GM10266 (cell line): ENCODE measurements at regions not wholly inside any gene's neighbourhood (a gene's known extent, or its start where the extent isn't known, plus 50 kb on each side); places are given as distances from the start of the nearest gene placed in this dataset.

ENCODE experiments used
- DNase-seq: peaks from one replicate; pipeline ENCODE4 v3.0.0; 2012; ENCODE audit errors: extremely low spot score
- TF ChIP-seq, protein P1 (sequence below): IDR thresholded peaks from 2 replicates; pipeline ENCODE4 v1.5.1; 2012; ENCODE audit warnings: mild to moderate bottlenecking, low read depth; ENCODE audit not compliant: control insufficient read depth, insufficient read depth; ENCODE audit errors: missing control alignments

DNA sequence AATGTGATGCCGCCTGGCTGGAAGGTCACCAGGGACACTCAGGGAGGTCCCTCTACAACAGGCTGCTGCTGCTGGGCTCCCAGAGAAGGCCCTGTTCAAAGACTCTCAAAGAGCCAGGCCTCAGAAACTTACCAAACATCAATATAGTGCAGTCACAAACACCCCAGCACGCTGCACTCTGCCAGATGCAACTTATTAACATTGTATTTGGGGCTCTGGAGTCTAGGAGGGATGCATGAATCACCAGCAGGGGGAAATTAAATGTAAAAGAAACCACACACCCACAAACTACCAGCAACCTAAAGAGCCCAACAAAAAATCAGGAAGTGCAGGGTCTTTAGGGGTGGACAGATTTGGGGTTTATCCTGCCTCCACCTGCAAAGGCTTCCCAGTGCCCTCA lies 74.6 kb upstream of the SPATA12 start:
- TF ChIP-seq, protein P1, sequence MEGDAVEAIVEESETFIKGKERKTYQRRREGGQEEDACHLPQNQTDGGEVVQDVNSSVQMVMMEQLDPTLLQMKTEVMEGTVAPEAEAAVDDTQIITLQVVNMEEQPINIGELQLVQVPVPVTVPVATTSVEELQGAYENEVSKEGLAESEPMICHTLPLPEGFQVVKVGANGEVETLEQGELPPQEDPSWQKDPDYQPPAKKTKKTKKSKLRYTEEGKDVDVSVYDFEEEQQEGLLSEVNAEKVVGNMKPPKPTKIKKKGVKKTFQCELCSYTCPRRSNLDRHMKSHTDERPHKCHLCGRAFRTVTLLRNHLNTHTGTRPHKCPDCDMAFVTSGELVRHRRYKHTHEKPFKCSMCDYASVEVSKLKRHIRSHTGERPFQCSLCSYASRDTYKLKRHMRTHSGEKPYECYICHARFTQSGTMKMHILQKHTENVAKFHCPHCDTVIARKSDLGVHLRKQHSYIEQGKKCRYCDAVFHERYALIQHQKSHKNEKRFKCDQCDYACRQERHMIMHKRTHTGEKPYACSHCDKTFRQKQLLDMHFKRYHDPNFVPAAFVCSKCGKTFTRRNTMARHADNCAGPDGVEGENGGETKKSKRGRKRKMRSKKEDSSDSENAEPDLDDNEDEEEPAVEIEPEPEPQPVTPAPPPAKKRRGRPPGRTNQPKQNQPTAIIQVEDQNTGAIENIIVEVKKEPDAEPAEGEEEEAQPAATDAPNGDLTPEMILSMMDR = no peak
- no peak for DNase-seq

DNA sequence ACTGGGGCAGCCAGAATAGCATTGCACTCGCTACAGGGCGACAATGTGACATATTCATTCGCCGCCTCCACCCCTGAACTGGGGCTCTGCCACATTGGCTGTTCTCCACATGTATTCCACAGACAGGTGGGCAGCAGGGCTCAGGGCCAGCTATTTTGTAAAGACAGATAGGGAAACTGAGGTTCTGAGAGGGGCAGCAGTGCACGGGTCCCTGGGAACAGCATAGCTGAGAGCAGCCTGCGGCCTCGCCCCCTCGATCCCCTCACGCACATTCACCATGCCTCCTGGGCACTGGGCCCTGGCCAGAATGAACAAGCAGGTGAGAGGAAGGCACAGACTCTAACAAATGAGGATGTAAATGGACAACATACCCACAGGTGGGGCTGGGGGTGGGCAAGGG lies 75.0 kb upstream of the SPATA12 start:
- no peak for DNase-seq
- TF ChIP-seq, protein P1 = no peak

DNA sequence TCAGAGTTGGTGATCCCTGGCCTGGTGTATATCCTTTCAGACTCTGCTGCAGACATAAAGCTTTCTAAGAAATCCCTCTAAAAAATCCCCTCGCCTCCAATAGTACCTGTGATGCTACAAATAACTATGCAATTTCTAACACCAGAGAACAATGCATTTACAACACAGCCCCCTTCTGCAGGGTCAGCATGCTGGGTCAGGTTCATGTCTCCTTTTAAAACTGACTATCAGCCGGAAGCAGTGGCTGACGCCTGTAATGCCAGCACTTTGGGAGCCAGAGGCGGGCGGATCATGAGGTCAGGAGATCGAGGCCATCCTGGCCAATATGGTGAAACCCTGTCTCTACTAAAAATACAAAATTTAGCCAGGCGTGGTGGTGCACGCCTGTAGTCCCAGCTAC lies 77.0 kb upstream of the SPATA12 start:
- DNase-seq = no peak
- TF ChIP-seq, protein P1 = no peak

DNA sequence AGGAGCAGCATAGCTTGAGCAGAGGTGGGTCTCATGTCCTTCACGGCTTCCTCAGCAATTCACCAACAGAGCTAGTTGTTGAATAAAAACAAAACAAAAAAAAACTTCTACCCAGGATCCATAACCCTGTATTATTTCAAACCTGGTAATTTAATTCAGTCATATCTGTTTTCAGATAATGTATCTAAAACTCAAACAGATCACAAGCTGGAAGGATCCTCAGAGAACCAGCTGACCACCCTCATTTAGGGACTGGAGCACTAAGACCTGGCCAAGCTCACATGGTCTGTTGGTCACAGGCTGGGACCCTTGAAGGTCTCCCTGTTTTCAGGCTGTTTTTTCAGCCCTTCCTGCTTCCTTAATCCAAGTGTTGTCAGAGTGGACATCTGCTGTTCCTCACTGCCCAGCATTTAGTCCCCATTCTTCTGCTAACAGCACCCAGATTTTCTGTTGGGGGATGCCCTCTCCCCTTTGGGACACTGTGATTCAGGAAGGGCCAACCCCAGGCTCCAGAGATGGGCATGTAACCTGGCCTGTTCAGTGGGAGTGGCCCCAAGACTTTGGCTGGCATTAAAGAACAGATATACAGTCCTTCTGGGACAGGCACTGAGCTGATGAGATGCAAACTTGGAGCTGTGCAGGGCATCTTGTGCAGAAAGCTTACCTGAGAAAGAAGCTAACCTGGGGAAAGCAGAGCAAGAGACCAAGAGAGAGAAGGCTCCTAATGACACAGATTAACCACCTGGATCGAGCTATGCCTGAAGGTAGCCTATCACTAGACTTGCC lies 78.8 kb upstream of the SPATA12 start:
- TF ChIP-seq, protein P1 = no peak

DNA sequence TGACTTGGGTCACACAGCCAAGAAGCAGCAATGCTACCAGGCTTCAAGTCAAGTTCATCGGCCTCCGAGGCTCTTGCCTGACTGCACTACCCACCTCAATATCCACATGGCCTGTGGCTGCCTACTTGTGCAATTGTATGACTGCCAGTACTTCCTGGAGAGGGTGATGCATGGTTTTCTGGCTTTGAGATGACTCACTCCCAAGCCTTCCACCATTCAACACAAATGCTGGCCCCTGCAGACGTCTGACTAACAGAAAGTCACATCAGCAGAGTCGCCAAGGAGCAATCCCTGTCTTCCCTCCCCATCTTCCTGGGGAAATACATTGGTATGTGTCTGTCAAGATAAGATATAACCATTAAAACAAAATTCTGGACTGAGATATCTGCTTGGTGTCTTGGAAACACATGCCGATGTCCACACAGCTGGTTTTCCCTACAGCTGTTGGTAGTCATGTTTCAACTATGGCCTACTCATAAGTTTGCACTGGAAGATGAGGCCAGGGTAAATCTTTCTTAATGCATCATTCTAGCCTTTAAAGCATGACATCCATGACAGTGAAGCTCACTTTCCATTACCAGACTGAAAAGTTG lies 79.6 kb upstream of the SPATA12 start:
- TF ChIP-seq, protein P1 = no peak
- DNase-seq = no peak

More for the DNA sequence above, 78.8 kb upstream of the SPATA12 start:
- DNase-seq = no peak

DNA sequence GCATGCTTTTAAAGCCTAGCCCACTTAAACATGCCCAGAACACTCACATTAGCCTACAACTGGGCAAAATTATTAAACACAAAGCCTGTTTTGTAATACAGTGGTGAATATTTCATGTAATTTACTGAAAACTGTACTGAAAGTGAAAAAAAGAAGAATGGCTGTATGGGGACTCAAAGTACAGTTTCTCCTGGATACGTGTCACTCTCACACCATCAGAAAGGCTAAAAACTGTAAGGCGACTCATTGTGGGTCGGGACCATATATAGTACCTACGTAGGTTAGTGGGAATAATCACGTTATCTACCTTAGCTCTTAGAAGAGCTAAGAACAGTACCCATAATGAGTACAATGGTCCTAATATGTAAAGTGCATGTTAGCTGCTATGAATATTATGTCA lies 80.2 kb upstream of the SPATA12 start:
- no peak for DNase-seq
- TF ChIP-seq, protein P1 = no peak

DNA sequence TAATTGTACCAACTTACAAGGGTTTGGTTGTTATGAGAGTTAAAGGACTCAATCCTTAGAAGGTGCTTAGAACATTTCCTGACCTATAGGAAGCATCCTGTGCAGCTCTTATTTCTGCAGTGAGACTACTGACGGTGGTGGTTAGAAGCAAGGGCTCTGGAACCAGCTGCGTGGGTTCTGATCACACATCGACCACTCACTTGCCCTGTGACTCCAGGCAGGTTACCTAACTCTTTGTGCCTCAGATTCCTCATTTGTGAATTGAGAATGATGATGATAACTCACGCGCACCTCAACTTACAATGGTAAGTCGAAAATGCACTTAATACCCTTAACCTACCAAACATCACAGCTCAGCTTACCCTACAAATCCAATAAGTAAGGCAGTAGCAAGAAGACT lies 80.7 kb upstream of the SPATA12 start:
- DNase-seq = no peak
- TF ChIP-seq, protein P1 = no peak
